ENCODE measurements at regions not wholly inside any gene's neighbourhood (a gene's known extent, or its start where the extent isn't known, plus 50 kb on each side); places are given as distances from the start of the nearest gene placed in this dataset.

GRCh38 chr10:62978482-62978881, 154.6 kb upstream of the NRBF2 start:
- TF ChIP-seq POLR2AphosphoS5 (IDR thresholded peaks at IDR 0.05) (no peak), CTCF (IDR thresholded peaks at IDR 0.05) (no peak), POLR2A (IDR thresholded peaks at IDR 0.05) (no peak), EP300 (IDR thresholded peaks at IDR 0.05) (no peak)

All from gastroesophageal sphincter (tissue), 3 donors.